Pons (tissue), 1 donor: ENCODE measurements at regions not wholly inside any gene's neighbourhood (a gene's known extent, or its start where the extent isn't known, plus 50 kb on each side); places are given as distances from the start of the nearest gene placed in this dataset.
"Not testable (repeated sequence)": the region's sequence is repeated elsewhere in the genome, so short reads cannot be mapped to it uniquely, and the experiment has no call there.

Experiments
- DNase-seq: peaks from one replicate; pipeline ENCODE4 v3.0.0-alpha.2; 2016; ENCODE audit warnings: low spot score

GRCh38 chrX:78603908-78604307 lies 55.2 kb downstream of the RTL3 start:
- DNase-seq, result no peak

GRCh38 chrX:78595901-78596502 lies 63.1 kb downstream of the RTL3 start:
- no peak for DNase-seq

DNA sequence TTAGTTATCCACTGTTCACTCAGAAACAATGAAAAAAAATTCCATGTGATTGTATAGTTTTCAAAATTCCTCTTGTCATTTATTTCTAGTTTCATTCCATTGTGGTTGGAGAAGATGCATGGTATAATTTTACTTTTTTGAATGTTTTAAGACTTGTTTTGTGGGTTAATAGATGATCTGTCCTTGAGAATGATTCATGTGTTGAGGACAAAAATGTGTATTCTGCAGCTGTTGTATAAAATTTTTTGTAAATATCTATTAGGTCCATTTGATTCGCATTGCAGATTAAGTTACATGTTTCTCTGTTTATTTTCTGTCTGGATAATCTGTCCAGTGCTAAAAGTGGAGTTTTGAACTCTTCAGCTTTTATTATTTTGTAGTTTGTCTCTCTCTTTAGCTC lies 65.4 kb downstream of the RTL3 start:
- no peak for DNase-seq

DNA sequence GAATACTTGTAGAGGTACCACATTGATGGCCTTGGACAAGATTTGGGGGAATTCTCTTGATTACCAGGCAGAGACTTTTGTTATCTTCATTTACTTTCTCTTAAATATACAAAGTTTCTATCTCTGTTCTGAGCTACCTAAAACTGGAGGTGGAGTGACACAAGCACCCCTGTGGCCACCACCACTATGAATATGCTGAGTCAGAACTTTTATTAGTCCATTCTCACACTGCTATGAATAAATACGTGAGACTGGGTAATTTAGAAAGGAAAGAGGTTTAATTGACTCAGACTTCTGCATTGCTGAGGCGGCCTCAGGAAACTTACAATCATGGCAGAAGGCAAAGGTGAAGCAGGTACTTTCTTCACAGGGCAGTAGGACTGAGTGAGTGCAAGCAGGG lies 67.1 kb downstream of the RTL3 start:
- no peak for DNase-seq

DNA sequence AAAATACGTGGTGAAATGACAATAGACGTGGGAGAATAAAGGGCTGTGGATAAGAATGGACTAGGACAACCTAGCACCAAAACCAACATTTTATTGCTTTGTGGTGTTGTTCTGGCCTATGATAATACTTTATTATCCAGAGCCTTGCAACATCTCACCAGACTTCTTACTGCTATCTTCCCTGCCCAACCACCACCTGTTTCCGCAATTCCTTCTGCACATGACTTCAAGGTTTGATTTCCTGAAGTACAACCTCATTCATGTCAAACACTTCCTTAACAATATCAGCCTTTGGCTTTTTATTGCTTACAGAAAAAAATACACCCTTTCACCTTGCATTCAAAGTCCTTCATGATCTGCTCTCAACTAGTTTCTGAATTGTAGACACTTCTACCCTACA lies 84.8 kb downstream of the RTL3 start:
- DNase-seq, result no peak

DNA sequence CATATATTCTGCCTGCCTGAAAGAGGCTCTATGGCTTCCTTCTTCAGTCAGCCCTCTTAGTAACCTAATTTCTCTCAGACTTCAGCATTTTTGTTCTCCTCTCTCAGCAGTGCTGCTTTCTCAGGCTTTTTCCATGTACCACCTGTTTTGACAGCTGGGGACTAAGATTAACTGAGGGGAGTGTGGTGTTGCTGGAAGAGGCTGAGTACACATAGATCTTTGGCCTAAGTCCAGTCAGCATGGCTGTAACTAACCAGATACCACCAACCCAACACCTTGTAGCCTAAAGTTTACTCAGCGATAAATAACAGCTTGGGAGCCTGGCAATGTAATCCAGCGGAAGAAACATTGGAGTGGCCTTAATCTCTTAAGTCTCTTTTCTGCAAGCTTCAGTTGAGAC lies 85.5 kb downstream of the RTL3 start:
- DNase-seq, result no peak

- DNase-seq, result no peak
These were observed 87.3 kb downstream of the RTL3 start for GRCh38 chrX:78571849-78572248.

DNA sequence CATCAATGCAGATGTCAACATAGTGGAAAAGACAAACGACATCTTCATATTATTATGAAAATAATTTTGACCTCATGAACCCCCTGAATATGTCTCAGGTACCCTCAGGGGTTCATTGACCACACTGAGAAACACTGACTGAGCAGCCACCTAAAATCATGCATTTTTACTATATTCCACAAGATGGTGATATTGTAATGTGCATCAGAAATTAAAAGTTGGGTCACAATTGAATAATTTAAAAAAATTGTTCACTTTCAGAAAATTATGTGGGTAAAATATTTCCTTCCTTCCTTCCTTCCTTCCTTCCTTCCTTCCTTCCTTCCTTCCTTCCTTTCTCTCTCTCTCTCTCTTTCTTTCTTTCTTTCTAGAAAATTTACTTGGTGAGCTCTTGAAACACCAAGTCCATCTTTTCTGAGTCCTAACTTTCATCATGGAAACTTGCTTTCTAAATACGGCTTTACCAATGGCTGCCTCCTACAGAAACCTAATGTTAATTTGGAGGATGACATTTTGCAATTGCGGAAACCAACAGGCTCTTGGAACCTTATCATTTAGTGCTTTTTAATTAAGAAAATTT lies 103.6 kb downstream of the RTL3 start:
- DNase-seq, result peak; percentile 1

DNA sequence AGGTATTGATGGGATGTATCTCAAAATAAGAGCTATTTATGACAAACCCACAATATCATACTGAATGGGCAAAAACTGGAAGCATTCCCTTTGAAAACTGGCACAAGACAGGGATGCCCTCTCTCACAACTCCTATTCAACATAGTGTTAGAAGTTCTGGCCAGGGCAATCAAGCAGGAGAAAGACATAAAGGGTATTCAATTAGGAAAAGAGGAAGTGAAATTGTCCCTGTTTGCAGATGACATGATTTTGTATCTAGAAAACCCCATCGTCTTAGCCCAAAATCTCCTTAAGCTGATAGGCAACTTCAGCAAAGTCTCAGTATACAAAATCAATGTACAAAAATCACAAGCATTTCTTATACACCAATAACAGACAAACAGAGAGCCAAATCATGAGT lies 106.5 kb downstream of the RTL3 start:
- not testable (repeated sequence) for DNase-seq

GRCh38 chrX:78548012-78548411 lies 111.1 kb downstream of the RTL3 start:
- no peak for DNase-seq

- no peak for DNase-seq
These were observed 113.9 kb downstream of the RTL3 start for GRCh38 chrX:78545233-78545632.

- no peak for DNase-seq
These were observed 115.8 kb downstream of the RTL3 start for GRCh38 chrX:78543281-78543680.

DNA sequence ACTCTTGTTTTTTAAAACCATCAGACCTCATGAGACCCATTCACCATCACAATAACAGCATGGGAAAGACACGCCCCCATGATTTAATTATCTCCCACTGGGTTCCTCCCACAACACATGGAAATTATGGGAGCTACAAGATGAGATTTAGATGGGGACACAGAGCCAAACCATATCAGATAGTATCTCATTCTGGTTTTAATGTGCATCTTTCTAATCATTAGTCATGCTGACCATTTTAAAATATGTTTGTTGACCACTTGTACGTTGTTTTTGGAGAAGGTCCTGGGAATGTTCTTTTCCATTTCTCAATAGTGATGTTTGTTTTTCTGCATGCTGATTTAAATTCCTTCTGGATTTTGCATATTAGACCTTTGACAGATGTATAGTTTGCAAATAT lies 119.0 kb downstream of the RTL3 start:
- DNase-seq, result no peak

- DNase-seq, result no peak
These were observed 124.9 kb downstream of the RTL3 start for GRCh38 chrX:78534221-78534620.

DNA sequence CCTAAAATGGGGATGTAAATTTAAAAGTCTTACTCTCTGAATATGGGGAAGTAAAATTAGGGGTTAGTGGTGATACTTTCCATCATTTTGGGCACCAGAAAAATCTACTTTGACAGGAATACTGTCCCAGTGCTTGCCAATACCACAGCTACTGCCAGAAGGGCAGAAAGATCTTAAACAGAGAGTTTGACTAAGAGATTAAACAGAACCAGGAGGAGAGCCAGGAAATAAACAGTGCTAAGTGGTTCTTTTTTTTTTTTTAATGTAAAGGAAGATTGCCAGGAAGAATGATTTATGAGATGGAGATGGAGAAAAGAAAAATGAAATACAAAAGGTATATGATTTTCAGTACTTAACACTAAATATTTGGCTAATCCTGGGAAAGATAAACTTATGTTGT lies 126.8 kb downstream of the RTL3 start:
- no peak for DNase-seq

GRCh38 chrX:78527818-78528217 lies 131.3 kb downstream of the RTL3 start:
- no peak for DNase-seq

- no peak for DNase-seq
These were observed 131.9 kb downstream of the RTL3 start for GRCh38 chrX:78527263-78527662.

DNA sequence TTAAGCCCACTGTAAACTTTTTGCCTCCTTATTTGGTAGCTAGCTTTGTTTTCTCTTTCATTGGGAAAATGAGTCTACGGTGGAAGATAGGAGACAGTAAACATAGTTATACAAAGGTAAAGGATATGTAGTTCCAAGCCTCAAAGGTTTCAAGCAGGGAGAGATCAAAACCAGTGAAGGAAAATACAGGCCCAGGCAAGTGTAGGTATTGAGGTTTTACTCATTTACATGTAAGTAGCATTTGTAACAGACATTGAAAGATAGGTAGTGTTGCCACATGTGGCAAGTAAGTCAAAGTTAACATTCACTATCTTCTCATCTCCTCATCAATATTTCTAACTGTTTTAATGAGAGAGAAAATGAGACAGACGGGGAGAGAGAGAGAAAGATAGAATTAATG lies 136.5 kb downstream of the RTL3 start:
- no peak for DNase-seq

GRCh38 chrX:78517124-78517523 lies 142.0 kb downstream of the RTL3 start:
- DNase-seq, result no peak

- DNase-seq, result peak; percentile 1
These were observed 144.3 kb downstream of the RTL3 start for GRCh38 chrX:78514852-78515251.

GRCh38 chrX:78513971-78514738 lies 145.0 kb downstream of the RTL3 start:
- no peak for DNase-seq

DNA sequence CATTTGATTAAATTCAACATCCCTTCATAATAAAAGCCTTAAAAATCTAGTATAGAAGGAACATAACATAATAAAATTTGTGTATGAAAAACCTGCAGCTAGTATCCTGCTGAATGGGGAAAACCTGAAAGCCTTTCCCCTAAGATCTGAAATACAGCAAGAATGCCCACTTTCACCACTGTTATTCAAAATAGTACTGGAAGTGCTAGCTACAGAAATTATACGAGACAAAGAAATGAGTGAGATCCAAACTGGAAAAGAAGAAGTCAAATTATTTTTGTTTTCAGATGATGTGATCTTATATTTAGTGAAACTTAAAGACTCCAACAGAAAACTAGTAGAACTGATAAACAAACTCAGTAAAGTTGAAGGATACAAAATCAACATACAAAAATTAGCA lies 152.9 kb downstream of the RTL3 start:
- no peak for DNase-seq

DNA sequence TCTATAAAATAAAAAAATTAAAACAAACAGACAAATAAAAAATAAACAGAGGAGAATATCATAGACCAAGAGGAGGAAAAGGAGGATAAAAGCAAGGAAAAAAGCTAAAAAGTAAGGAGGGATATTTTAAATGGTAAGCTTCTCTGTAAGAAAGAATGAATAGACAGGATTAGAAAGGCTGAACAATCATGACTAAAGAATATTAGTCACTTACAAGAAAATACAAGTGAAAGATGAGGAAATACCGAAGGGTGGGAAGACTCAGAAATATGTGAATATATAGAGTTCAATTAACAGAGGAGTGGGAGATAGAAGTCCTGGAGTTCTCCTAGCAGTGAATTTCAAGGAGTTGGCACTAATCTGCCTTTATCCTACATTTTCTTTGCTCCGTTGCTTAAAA lies 162.6 kb downstream of the RTL3 start:
- no peak for DNase-seq

DNA sequence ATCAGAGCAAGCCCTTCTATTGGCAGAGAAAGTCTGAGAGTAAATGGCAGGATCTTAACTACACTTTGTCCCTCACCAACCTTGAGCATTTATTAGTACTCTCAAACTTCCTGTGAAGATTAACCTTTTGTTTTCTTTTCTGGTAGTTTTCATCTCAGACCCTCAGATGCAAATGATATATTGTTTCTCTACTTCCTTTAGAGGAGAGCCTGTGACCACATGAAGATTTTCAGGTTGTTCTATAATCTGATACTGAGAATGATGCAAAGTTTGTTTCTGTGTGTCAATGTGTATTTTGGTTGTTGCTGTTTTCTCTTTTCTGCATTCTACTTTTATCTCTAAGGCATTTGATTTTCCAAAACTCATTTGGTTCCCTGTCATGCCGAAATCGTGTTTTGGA lies 165.8 kb upstream of the CYSLTR1 start:
- no peak for DNase-seq
